RPMI7951 (cell line): ENCODE measurements at regions not wholly inside any gene's neighbourhood (a gene's known extent, or its start where the extent isn't known, plus 50 kb on each side); places are given as distances from the start of the nearest gene placed in this dataset.
"Not testable (repeated sequence)": the region's sequence is repeated elsewhere in the genome, so short reads cannot be mapped to it uniquely, and the experiment has no call there.

Source experiments
- DNase-seq: peaks from one replicate; pipeline ENCODE4 v3.0.0-alpha.2; 2012; ENCODE audit warnings: low read depth

DNA sequence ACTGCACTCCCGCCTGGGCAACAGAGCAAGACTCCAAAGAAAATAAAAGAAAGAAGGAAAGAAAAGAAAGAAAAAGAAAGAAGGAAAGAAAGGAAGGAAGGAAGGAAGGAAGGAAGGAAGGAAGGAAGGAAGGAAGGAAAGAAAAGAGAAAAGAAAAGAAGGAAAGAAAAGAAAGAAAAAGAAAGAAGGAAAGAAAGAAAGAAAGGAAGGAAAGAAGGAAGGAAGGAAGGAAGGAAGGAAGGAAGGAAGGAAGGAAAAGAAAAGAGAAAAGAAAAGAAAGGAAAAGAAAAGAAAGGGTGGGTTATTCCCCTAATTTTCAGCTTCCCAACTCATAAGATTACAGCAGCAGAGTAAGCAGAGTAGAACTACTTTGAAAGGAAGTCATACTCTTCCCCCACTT, 64.4 kb downstream of the TMEM200C start:
- not testable (repeated sequence) for DNase-seq

DNA sequence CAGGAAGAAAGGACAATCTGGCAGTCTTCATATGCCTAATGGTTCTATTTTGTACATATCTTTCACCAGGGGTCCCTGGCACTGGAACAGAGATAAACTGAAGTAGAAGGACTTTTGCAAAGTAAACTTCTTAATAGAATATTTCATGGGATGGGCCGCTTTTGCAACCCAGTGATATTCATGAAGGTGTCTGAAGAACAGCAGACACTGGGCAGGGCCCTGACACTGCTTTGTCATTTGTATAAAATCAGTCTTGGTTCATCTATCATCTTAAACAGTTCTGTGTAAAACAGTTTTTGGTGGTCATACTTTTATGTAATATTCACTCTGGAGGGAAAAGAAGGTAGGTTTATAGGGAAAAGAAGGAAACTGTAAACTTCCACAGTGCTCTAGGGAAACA, 66.4 kb downstream of the TMEM200C start:
- no peak for DNase-seq

DNA sequence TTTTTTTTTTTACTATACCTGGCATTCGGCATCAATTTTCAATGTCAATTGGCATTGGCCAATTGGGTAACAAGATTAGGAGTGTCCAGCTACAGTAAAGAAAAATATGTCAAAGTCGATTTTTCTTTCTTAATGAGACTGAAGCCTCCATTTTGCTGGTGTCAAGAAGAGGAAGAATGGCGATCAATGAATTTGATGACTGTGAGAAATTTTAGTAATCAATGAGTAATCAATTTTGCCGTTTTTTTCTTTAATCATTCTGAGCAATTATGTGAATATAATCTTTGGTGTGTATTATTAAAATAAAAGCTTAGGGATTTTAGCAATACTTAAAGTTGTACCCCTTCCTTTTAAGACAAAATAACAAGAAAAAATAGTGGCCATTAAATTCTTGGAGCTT, 69.7 kb downstream of the TMEM200C start:
- no peak for DNase-seq

DNA sequence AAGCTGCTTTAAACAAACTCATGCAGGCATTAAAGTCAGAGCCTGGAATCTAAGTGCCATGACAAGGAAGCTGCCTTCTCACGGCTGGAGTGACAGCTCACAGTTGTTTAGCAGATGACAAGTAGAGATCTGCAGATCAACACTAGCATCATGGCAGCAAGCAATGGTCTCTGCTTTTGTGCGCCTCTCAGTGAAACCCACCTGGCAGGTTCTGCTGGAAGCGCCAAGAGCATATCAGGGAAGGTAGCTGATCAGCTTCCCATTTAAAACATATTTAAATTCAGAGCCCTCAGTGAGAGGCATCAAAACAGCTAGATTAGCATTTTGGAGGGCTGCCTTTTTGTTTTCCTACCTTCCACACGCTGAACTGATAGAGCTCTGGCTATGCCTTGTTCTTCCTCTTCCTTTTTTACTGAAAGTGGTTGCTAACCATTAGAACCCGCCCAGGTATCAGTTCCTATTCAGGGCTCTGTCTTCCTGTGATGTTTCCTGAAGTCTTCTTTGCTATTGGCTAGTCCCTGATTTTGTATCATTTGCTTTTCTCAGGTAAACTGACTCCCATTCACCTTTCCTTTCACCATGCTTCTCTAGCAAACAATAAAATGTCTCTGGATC, 70.8 kb downstream of the TMEM200C start:
- DNase-seq, result no peak

DNA sequence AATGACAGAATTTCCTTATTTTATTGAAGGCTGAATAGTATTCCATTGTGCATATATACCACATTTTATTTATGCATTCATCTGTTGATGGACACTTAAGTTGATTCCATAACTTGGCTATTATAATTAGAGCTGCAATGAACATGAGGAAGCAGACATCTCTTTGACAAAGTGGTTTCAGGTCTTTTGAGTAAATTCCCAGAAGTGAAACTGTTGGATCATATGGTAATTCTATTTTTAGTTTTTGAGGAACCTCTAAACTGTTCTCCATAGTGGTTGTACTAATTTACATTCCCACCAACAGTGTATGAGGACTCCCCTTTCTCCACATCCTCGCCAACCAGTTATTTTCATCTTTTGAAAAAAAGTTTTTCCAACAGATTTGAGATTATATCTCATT, 77.5 kb downstream of the TMEM200C start:
- DNase-seq, result no peak

DNA sequence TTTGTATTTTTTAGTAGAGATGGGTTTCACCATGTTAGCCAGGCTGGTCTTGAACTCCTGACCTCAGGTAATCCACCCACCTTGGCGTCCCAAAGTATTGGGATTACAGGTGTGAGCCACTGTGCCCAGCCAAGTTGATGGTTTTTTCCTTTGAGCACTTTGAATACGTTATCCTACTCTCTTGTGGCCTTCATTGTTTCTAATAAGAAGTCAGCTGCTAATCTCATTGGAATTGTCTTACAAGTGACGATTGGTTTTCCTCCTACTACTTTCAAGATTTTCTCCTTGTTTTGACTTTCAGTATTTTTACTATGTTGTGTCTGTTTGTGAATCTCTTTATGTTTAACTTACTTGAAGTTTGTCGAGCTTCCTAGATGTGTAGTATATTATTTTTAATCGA, 88.5 kb downstream of the TMEM200C start:
- DNase-seq, result no peak

DNA sequence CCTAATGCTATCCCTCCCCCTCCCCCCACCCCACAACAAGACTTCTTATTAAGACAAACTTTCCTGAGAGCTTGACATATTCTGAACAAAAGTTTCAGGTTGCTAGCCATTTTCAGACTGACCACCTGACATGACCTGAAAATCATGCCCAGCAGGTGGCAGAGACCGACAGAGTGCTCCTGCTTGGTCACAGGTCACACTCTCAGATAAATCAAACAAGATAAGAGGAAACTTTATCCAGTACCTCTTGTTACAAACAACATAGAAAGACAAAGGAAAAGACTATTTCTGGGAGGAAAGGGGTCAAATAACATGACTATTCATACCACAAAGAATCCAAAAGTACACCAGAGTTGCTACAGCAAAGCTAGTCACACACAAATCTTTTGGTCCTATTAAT, 107.4 kb downstream of the TMEM200C start:
- no peak for DNase-seq

DNA sequence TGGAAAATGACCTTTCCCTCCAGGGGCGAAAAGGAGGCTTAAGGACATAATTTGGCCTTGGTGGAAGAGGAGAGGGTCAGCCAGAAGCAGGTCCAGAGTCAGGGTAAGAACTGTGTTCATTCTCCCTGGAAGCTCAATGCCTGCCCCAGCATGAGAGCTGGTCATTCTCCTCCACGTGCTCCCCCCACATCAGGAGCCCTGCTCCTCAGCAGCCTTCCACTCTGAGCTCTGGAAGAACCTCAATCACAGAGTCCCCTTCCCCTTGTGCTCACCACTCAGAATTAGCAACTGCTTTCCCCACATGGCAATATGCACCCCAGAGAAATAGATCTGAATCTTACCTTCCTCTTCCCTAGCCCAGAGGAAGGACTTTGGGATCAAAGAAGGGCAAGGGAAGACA, 115.4 kb downstream of the TMEM200C start:
- DNase-seq, result no peak

DNA sequence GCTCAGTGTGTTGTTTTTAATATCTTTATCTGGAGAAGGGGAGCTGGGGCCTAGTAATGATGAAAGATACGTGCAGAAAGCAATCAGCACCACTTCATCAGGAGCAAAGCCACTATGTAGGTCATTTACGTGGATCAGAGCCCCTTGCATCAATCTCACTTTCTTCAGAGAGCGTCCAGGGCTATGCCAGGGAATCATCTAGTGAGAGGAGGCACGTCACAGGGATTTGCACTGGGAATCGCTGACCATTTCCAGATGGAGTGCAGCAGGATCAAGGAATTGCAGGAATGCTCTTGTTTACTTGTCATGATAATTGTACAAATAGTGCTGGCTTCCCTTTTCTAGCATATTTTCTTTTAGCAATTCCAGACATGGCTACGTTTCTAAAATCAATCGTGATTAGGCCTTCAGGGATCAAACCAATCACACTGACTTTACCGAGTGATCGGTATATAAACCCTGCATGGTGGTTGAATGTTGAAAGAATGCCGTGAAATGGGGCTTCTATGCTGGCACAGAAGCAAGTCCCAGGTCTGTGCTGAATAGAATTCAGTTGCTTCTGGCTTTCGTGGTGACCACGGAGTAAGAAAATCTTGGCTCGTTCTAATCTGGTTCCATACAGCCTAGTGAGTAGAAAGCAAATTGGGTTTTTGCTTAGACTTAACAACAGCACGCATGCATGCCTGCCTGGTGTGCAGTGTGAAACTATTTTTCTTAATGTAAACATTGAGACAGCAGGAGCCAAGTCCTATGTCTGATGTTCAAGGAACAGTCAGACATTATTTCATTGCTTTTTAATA, 122.8 kb downstream of the TMEM200C start:
- no peak for DNase-seq

DNA sequence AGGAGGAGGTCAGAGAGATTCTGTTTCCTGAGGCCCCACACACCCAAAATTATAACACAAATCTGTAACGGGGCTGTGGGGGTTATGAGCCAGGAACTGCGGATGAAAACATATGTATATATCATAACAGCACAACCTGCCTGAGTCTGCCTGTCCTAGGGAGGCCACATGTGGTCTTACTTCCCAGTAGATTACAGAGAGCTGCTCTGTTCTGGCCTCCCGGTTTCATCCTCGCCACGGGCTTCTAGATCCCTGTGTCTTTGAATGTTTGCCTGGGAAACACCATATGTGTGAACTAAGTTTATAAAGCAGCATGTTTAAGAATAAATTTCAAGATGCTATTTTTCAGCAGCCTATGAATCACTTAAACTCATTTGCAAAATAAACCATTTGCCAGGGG, 124.0 kb downstream of the TMEM200C start:
- no peak for DNase-seq

DNA sequence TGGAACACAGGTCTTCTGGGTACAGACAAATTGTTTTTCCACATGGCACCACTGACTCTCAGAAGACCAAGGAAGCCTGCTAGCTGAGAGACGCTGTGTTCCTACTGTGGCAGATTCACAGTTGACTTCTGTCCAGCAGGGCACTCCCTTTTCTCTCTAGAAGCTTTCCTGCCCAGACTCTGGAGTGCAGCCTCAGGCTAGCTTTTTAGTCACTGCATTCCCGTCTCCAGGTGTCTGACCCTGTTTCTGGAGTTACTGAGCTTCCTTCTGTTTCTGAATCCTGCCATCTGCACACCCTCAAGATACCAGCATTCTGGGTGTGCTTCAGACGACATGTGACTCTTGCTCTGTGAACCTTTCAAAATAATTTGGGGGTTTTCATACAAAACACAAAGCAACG, 125.1 kb downstream of the TMEM200C start:
- no peak for DNase-seq

DNA sequence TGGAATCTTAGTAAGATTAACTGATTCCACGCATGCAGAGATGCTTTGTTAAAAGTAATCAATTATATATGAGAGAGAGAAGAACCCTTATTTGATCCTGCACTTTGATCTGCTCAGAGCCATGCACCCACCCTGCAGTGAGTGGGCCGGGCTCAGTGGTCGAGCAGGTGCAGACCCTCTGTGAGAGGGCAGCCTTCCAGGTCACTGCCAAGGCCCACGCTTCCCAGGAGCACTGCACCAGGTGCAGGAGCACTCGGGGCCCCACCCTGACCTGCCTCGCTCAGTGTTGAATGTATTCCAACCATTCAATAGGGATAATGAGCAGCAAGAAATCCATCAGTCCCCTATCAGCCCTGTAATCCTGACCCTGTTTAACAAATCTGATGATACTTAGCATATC, 126.9 kb downstream of the TMEM200C start:
- no peak for DNase-seq

DNA sequence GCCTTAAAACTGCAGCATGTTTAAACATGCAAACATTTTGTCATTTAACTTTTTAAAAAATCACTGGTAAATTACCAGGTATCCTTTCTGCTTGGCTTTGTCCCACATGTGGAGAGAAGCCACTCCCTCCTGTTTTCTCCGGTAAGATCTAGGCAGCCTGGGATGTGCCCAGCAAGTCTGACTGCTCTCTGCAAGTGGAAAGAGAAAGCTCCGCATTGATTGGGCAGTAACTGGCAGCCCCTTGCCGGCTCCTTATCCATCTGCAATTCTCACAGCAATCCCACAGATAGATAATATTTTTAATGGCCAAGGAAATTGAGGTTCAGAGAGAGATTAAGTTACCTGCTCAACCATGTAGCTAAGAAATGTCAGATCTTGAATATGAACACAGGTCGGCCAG, 136.1 kb downstream of the TMEM200C start:
- DNase-seq, result no peak

DNA sequence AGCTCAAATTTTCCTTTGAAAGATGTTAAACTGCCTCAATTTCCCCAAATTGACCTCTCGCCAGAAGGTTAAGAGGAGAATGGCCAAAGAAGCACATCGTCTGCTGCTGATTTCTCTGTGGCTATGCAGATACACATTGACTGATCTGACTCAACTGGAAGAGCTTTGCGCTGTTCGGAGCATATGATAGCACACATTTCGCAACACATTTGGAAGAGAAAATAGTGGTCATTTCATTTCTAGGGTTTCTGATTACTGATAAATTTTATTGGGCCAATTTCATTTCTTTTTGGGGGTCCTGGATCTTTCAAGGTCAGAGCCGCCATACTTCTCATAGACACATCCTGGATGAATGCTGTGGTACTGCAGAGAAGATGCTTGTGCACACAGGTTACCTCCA, 138.5 kb downstream of the TMEM200C start:
- no peak for DNase-seq

DNA sequence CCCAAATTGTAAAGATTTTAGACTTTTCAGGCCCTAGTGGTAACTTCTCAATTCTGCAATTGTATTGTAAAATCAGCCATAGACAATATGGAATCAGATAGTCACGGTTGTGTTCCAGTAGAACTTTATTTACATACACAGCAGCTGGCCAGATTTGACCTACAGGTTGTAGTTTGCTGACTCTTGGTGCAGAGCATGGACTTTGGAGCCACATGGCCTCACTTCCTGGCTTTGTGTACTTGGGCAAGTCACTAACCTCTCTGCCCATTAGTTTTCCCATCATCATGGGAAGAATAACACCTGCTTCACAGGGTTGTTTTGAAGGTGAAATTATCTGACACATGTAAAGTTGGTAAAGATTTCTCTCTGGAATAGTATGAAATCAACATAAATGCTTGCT, 147.6 kb downstream of the TMEM200C start:
- DNase-seq, result no peak

DNA sequence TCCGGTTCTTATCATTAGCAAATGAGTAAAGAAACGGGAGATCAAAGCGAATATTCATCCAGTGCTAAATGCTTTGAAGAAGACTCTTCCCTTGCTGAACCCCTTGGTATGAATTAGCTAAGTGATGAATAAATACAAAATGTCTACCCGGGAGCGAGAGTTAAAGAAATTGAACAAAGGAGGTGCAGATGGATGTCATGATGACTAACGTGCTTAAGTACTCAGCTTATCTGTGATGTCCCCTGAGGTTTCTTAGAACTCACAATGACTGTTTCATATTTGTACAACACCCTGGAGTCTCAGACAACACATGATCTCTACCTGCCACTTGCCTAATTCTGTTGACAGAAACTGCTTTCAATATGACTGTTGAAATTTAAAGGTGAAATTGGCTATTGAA, 148.5 kb downstream of the TMEM200C start:
- DNase-seq, result no peak

DNA sequence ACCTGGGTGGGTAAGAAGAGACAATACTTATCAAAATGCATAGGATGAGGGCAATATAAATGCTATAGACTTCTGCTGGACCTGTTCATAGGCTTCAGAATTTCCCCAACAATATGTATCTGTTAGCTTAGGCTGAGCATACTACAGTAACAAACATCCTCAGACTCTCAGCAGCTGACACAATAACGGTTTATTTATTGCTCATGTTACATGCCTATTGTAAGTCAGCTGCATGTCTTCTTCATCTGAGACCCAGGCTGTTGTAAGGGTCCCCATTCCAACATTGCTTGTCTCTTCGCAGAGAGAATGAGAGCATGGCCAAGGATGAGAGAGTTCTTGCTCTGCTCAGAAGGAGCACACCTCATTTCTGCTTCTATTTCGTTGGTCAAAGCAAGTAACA, 150.7 kb downstream of the TMEM200C start:
- no peak for DNase-seq

DNA sequence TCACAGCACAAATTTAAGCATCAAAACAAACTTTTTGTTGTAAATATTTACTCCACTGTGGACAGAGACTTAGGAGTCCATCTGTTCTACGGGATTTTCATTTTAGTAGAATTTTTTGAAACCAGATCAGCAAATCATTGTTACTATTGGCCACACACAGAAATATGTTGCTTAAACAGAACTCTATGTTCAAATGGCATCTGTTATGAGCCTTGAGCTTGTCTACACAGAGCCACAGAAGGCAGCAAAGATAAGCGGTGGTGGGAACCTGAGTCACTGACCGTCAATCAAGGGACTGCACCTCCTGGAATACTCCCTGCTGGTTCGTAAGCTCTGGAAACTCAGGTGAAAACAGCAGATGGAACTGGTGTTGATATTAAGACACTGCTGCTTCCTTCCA, 156.8 kb downstream of the TMEM200C start:
- DNase-seq, result no peak

DNA sequence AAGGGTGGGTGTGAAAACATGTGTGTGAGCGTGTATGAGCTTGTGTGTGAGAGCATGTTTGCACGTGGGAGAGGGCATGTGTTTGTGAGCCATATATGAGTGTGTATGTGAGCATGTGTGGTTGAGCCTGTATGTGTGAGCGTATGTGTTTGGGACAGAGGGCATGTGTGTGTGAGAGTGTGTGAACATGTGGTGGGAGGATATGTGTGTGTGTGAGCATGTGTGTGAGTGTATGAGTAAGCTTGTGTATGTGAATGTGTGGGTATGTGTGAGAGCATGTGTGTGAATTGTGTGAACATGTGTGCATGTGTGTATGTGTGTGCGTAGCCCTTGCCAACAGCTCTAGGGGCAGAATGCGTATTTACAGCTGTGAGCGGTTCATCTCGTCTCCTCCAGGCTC, 163.0 kb downstream of the TMEM200C start:
- DNase-seq, result no peak

DNA sequence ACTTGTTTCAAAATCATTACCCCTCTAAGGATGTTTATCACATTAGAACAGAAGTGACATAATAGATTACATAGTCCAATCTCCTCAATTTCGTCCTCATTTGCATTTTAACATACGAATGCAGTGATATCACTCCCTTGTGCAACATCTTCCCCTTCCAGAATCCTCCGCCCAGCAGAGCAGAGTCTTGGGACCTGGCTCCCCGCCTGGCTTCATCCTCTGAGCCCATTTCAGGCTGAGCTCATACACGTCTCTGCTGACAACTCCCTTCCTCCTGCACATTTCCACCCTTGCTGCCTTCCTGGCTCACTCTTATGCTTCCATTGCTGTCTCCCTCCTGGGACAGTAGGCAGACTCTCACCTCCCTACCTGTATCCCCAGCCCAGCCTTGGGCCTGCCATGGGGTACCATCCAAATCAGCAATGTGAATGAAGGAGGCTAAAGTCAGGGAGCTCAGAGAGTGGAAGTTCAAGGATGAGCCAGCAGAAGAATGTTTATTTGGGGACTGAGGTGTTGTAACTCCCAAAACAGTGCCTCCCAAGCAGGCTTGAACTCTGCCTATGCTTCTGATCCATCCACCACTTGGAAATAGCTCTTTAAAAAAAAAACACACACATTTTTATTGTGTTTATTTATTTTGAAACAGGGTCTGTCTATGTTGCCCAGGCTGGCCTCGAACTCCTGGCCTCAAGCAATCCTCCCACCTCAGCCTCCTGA, 165.2 kb downstream of the TMEM200C start:
- DNase-seq, result no peak

DNA sequence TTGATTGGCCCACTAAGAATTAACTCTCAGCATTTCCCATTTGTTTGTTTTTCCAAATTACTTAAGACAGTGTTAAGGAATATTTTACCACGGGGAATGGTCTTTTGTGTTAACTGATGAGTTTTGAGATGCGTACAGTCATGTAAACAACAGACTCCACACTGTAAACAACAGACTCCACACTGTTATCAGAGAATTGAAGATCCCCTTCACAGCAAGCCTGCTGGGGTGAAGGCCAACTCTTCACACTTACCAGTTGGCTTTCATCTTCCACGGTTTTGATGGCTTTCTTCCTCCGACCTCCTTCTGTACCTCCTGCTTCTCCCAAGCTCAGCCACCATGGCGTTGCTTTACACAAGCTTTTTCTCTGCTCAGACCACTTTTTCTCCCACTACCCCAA, 166.8 kb downstream of the TMEM200C start:
- no peak for DNase-seq

DNA sequence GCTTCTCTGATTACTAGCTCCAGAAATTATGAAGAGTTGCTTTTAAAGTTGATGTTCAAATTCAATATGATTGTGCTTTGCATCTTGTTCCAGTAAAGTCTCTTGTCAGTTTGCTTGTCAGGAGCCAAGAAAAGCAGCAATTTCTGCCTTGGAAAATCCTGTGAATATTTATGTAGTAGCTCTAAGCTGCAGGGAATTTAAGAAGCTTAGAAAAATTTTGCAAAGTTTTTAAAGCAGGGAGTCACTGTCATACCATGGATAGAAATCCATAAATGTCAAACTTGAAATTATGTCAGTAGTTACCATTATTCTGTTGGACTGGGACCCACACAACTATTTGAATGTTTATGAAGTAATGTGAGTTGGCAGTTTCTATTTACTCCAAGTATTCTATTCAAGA, 169.3 kb downstream of the TMEM200C start:
- DNase-seq, result no peak

DNA sequence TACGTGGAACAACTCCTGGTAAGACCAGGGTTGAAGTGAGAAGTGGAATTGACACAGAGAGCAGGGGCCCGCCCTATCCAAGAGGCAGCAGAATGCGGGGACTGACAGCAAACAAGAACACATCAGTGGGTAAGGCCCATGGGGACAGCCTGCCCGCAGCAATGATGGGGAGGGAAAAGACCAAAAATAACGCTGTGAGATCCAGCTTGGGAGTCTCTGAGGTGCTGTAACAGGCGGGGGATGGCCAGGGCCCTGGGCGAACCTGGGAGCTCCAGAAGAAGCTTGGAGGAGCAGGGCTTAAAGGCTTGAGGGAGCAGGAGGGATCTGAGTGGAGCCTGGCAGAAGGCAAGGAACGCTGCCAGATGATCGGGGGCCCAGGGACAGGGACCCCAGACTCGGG, 173.4 kb downstream of the TMEM200C start:
- DNase-seq, result no peak
